GM12878 (cell line): ENCODE measurements at regions not wholly inside any gene's neighbourhood (a gene's known extent, or its start where the extent isn't known, plus 50 kb on each side); places are given as distances from the start of the nearest gene placed in this dataset.

Source experiments
- ATAC-seq: fragments of 200-7000 bp; cut with Tn5 transposase; 3 replicates; pipeline ENCODE4 v1.9.1; 2020; ENCODE audit warnings: mild to moderate bottlenecking, moderate library complexity
- BruUV-seq: library from RNA; stranded (reverse); fragments of 400-500 nt; replicated peaks from 2 replicates; lab custom pipeline; 2021; lab: Mats Ljungman, UMichigan
- CTCF ChIA-PET: fragments of 300-600 bp; sonication (Branson Sonifier 250); formaldehyde crosslinking; extraction: SDS; loops from one replicate; lab custom pipeline; 2021; ENCODE audit warnings: inconsistent platforms; lab: Yijun Ruan, JAX
- POLR2A ChIA-PET: fragments of 350-600 bp; formaldehyde crosslinking; extraction: SDS; loops from one replicate; lab custom pipeline; 2021; ENCODE audit warnings: inconsistent platforms; lab: Charles Lee
- RAD21 ChIA-PET: fragments of 300-600 bp; sonication (Branson Sonifier 250); formaldehyde crosslinking; loops from one replicate; lab custom pipeline; 2023; ENCODE audit warnings: antibody characterized with exemption; ENCODE audit not compliant: unreplicated experiment; lab: Charles Lee
- SMC1A ChIA-PET: fragments of 300-600 bp; sonication (Branson Sonifier 250); formaldehyde crosslinking; loops from one replicate; lab custom pipeline; 2023; ENCODE audit not compliant: unreplicated experiment, uncharacterized antibody; lab: Charles Lee
- DNase-seq: peaks from one replicate; pipeline ENCODE4 v3.0.0-alpha.2; 2011; ENCODE audit warnings: low read depth, low spot score
- FAIRE-seq: peaks from 3 replicates; lab custom pipeline; 2011; peaks lifted over from hg19 to GRCh38; lab: Jason Lieb, UNC
- H2AFZ ChIP-seq: 2 replicates; pipeline ENCODE4 v1.6.0; 2011; ENCODE audit warnings: low read depth, low read length, control low read depth; ENCODE audit not compliant: control insufficient read depth
- H3K27ac ChIP-seq: 2 replicates; pipeline ENCODE4 v1.5.1; 2011; ENCODE audit warnings: control low read depth; ENCODE audit not compliant: control insufficient read depth, insufficient read depth
- H3K27me3 ChIP-seq, 2 experiments: replicated peaks in 1 of 2; 2 replicates each; pipeline versions ENCODE4 v1.6.0 to v1.6.1; 2011; ENCODE audit warnings: low read length in 1 of 2; ENCODE audit not compliant: control insufficient read depth in 2 of 2, insufficient read depth in 2 of 2
- H3K36me3 ChIP-seq, 2 experiments: 2 replicates each; pipeline ENCODE4 v1.5.1; 2011; ENCODE audit warnings: low read length in 1 of 2; ENCODE audit not compliant: control insufficient read depth in 2 of 2, insufficient read depth in 2 of 2
- H3K4me1 ChIP-seq: 2 replicates; pipeline ENCODE4 v1.6.1; 2011; ENCODE audit warnings: mild to moderate bottlenecking, low read length, moderate library complexity, mixed read lengths; ENCODE audit not compliant: control insufficient read depth, insufficient read depth
- H3K4me2 ChIP-seq: 2 replicates; pipeline ENCODE4 v1.6.0; 2011; ENCODE audit warnings: control low read depth; ENCODE audit not compliant: control insufficient read depth, insufficient read depth
- H3K4me3 ChIP-seq: fragments of 200-600 bp; sonication (generic); 2 replicates; pipeline ENCODE4 v1.5.1; 2016
- H3K79me2 ChIP-seq: 2 replicates; pipeline ENCODE4 v1.6.0; 2011; ENCODE audit warnings: low read length; ENCODE audit not compliant: control insufficient read depth, insufficient read depth
- H3K9ac ChIP-seq: 2 replicates; pipeline ENCODE4 v1.8.0; 2011; ENCODE audit warnings: low read length, control low read depth, mixed read lengths; ENCODE audit not compliant: control insufficient read depth, insufficient read depth
- H3K9me3 ChIP-seq: replicated peaks from 3 replicates; pipeline ENCODE4 v1.5.1; 2011; ENCODE audit warnings: mild to moderate bottlenecking, low read length; ENCODE audit not compliant: control insufficient read depth, insufficient read depth
- H4K20me1 ChIP-seq: 2 replicates; pipeline ENCODE4 v1.6.0; 2011; ENCODE audit not compliant: control insufficient read depth, insufficient read depth
- CHD2 ChIP-seq: IDR thresholded peaks from 2 replicates; pipeline ENCODE4 v1.6.1; 2011; ENCODE audit warnings: low read depth, low read length, improper control_type of control experiment, borderline replicate concordance
- MTA2 ChIP-seq: fragments of 450-650 bp; IDR thresholded peaks from 2 replicates; pipeline ENCODE4 v1.6.1; 2016; ENCODE audit warnings: low read depth, mild to moderate bottlenecking, moderate library complexity
- PAX5 ChIP-seq: IDR thresholded peaks from 2 replicates; pipeline ENCODE4 v1.6.1; 2011; ENCODE audit warnings: low read depth, low read length, borderline replicate concordance
- SREBF2 ChIP-seq: IDR thresholded peaks from 2 replicates; pipeline ENCODE4 v1.6.1; 2012; ENCODE audit warnings: mild to moderate bottlenecking, low read length
- TARDBP ChIP-seq: IDR thresholded peaks from 2 replicates; pipeline ENCODE4 v1.6.1; 2016; ENCODE audit warnings: borderline replicate concordance
- TCF12 ChIP-seq: IDR thresholded peaks from 2 replicates; pipeline ENCODE4 v1.6.1; 2011; ENCODE audit warnings: low read depth, mild to moderate bottlenecking, low read length
- whole genome bisulfite sequencing: methylation state at CpG from one replicate; pipeline ENCODE4 v1.1.6; 2016; ENCODE audit warnings: low lambda C conversion rate; ENCODE audit not compliant: insufficient replicate concordance, insufficient coverage; ENCODE audit errors: missing lambda C conversion rate; 5-methylcytosine and 5-hydroxymethylcytosine counted together
- in situ Hi-C: fragments of 300-500 bp; cut with MboI; formaldehyde crosslinking; loops from 9 replicates; pipeline ENCODE4 v1.14.3; 2018; ENCODE audit warnings: mixed read lengths
- intact Hi-C: fragments of 100-400 bp; cut with micrococcal nuclease; formaldehyde crosslinking; loops from one replicate; pipeline ENCODE4 v1.14.2; 2022; ENCODE audit not compliant: unreplicated experiment
- TF ChIP-seq, protein P1 (sequence below): fragments of 450-650 bp; IDR thresholded peaks from 2 replicates; pipeline ENCODE4 v1.6.1; 2017; ENCODE audit warnings: mild to moderate bottlenecking, moderate library complexity
- TF ChIP-seq, protein P2 (sequence below): IDR thresholded peaks from 2 replicates; pipeline ENCODE4 v1.6.1; 2011; ENCODE audit warnings: low read depth, mild to moderate bottlenecking, low read length, moderate library complexity, borderline replicate concordance; ENCODE audit errors: extremely low read depth
- TF ChIP-seq, protein P3 (sequence below): fragments of 450-650 bp; formaldehyde crosslinking; IDR thresholded peaks from 2 replicates; pipeline ENCODE4 v1.5.0; 2022; ENCODE audit warnings: mild to moderate bottlenecking, missing genetic modification characterization
- TF ChIP-seq, protein P4 (sequence below): fragments of 450-650 bp; formaldehyde crosslinking; IDR thresholded peaks from 2 replicates; pipeline ENCODE4 v1.4.0; 2022; ENCODE audit warnings: mild to moderate bottlenecking, moderate library complexity
- TF ChIP-seq, protein P5 (sequence below): fragments of 450-650 bp; IDR thresholded peaks from 2 replicates; pipeline ENCODE4 v1.6.1; 2018; ENCODE audit warnings: borderline replicate concordance, mild to moderate bottlenecking; ENCODE audit not compliant: partially characterized antibody

DNA sequence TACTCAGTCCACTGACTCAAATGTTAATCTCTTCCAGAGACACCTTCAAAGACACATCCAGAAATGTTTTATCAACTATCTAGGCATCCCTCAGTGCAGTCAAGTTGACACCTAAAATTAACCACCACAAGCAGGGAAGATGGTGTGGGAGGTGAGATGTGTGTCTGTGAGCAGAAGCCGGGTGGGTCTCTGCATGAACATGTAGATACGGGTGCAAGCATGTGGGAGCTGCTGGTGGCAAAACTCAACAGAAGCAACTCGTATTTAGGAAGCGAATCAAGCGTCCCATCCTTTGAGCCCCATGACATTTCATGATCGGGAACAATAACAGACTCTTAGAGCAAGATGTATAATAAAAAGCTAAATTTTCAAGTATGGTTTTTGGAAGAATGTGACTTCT is 110.0 kb upstream of the C14orf180 start:
- Histone ChIP-seq H3K4me2 (no peak overlapping the region), H3K9me3 (no peaks in the 10 kb centered on the region), H3K79me2 (no peaks in the 10 kb centered on the region), H3K4me1 (no peaks in the 10 kb centered on the region), H2AFZ (no peak overlapping the region), H3K9ac (no peak overlapping the region), H3K27me3 (peaks cover 0 to 4% of the 10 kb centered on the region in 2 experiments; a peak in 1 of 4 replicates), H4K20me1 (no peaks in the 10 kb centered on the region; the same call in 1 of the 2 replicates), H3K4me3 (no peak overlapping the region), H3K27ac (no peak overlapping the region), H3K36me3 (no peaks in the 10 kb centered on the region)
- in situ Hi-C loops: no loop called here
- WGBS: 20% methylated on average over 6 of the region's 6 CpGs
- intact Hi-C loops: no loop called here
- ATAC-seq: no peak
- FAIRE-seq: no peak
- BruUV-seq: no TSS peak
- POLR2A ChIA-PET: no interaction called here
- RAD21 ChIA-PET: no interaction called here
- DNase-seq: no peak
- CTCF ChIA-PET: no interaction called here
- SMC1A ChIA-PET: no interaction called here
- TF ChIP-seq SREBF2 (no peak), TARDBP (no peak), MTA2 (no peak), TCF12 (no peak), CHD2 (no peak), PAX5 (no peak)
- TF ChIP-seq, protein P1, sequence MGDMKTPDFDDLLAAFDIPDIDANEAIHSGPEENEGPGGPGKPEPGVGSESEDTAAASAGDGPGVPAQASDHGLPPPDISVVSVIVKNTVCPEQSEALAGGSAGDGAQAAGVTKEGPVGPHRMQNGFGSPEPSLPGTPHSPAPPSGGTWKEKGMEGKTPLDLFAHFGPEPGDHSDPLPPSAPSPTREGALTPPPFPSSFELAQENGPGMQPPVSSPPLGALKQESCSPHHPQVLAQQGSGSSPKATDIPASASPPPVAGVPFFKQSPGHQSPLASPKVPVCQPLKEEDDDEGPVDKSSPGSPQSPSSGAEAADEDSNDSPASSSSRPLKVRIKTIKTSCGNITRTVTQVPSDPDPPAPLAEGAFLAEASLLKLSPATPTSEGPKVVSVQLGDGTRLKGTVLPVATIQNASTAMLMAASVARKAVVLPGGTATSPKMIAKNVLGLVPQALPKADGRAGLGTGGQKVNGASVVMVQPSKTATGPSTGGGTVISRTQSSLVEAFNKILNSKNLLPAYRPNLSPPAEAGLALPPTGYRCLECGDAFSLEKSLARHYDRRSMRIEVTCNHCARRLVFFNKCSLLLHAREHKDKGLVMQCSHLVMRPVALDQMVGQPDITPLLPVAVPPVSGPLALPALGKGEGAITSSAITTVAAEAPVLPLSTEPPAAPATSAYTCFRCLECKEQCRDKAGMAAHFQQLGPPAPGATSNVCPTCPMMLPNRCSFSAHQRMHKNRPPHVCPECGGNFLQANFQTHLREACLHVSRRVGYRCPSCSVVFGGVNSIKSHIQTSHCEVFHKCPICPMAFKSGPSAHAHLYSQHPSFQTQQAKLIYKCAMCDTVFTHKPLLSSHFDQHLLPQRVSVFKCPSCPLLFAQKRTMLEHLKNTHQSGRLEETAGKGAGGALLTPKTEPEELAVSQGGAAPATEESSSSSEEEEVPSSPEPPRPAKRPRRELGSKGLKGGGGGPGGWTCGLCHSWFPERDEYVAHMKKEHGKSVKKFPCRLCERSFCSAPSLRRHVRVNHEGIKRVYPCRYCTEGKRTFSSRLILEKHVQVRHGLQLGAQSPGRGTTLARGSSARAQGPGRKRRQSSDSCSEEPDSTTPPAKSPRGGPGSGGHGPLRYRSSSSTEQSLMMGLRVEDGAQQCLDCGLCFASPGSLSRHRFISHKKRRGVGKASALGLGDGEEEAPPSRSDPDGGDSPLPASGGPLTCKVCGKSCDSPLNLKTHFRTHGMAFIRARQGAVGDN: no peak
- TF ChIP-seq, protein P2, sequence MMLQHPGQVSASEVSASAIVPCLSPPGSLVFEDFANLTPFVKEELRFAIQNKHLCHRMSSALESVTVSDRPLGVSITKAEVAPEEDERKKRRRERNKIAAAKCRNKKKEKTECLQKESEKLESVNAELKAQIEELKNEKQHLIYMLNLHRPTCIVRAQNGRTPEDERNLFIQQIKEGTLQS: no peak
- TF ChIP-seq, protein P3, sequence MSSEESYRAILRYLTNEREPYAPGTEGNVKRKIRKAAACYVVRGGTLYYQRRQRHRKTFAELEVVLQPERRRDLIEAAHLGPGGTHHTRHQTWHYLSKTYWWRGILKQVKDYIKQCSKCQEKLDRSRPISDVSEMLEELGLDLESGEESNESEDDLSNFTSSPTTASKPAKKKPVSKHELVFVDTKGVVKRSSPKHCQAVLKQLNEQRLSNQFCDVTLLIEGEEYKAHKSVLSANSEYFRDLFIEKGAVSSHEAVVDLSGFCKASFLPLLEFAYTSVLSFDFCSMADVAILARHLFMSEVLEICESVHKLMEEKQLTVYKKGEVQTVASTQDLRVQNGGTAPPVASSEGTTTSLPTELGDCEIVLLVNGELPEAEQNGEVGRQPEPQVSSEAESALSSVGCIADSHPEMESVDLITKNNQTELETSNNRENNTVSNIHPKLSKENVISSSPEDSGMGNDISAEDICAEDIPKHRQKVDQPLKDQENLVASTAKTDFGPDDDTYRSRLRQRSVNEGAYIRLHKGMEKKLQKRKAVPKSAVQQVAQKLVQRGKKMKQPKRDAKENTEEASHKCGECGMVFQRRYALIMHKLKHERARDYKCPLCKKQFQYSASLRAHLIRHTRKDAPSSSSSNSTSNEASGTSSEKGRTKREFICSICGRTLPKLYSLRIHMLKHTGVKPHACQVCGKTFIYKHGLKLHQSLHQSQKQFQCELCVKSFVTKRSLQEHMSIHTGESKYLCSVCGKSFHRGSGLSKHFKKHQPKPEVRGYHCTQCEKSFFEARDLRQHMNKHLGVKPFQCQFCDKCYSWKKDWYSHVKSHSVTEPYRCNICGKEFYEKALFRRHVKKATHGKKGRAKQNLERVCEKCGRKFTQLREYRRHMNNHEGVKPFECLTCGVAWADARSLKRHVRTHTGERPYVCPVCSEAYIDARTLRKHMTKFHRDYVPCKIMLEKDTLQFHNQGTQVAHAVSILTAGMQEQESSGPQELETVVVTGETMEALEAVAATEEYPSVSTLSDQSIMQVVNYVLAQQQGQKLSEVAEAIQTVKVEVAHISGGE (CRISPR knock-in tag): no peak
- TF ChIP-seq, protein P4, sequence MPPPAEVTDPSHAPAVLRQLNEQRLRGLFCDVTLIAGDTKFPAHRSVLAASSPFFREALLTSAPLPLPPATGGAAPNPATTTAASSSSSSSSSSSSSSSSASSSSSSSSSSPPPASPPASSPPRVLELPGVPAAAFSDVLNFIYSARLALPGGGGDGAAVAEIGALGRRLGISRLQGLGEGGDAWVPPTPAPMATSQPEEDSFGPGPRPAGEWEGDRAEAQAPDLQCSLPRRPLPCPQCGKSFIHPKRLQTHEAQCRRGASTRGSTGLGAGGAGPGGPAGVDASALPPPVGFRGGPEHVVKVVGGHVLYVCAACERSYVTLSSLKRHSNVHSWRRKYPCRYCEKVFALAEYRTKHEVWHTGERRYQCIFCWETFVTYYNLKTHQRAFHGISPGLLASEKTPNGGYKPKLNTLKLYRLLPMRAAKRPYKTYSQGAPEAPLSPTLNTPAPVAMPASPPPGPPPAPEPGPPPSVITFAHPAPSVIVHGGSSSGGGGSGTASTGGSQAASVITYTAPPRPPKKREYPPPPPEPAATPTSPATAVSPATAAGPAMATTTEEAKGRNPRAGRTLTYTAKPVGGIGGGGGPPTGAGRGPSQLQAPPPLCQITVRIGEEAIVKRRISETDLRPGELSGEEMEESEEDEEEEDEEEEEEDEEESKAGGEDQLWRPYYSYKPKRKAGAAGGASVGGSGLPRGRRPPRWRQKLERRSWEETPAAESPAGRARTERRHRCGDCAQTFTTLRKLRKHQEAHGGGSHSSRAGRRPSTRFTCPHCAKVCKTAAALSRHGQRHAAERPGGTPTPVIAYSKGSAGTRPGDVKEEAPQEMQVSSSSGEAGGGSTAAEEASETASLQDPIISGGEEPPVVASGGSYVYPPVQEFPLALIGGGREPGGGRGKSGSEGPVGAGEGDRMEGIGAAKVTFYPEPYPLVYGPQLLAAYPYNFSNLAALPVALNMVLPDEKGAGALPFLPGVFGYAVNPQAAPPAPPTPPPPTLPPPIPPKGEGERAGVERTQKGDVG: no peak
- TF ChIP-seq, protein P5, sequence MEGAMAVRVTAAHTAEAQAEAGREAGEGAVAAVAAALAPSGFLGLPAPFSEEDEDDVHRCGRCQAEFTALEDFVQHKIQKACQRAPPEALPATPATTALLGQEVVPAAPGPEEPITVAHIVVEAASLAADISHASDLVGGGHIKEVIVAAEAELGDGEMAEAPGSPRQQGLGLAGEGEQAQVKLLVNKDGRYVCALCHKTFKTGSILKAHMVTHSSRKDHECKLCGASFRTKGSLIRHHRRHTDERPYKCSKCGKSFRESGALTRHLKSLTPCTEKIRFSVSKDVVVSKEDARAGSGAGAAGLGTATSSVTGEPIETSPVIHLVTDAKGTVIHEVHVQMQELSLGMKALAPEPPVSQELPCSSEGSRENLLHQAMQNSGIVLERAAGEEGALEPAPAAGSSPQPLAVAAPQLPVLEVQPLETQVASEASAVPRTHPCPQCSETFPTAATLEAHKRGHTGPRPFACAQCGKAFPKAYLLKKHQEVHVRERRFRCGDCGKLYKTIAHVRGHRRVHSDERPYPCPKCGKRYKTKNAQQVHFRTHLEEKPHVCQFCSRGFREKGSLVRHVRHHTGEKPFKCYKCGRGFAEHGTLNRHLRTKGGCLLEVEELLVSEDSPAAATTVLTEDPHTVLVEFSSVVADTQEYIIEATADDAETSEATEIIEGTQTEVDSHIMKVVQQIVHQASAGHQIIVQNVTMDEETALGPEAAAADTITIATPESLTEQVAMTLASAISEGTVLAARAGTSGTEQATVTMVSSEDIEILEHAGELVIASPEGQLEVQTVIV: no peak
